HCT116 (cell line): ENCODE measurements at regions not wholly inside any gene's neighbourhood (a gene's known extent, or its start where the extent isn't known, plus 50 kb on each side); places are given as distances from the start of the nearest gene placed in this dataset.

ENCODE experiments used
- ATAC-seq: fragments of 200-7000 bp; cut with Tn5 transposase; 2 replicates; pipeline ENCODE4 v1.9.1; 2020; ENCODE audit warnings: mild to moderate bottlenecking, moderate library complexity
- BruUV-seq: library from RNA; stranded (reverse); fragments of 400-500 nt; replicated peaks from 2 replicates; lab custom pipeline; 2021; lab: Mats Ljungman, UMichigan
- CTCF ChIA-PET: fragments of 300-600 bp; sonication (Branson Sonifier 250); formaldehyde crosslinking; loops from one replicate; lab custom pipeline; 2021; ENCODE audit warnings: antibody characterized with exemption; lab: Charles Lee
- POLR2A ChIA-PET: fragments of 300-600, 350-600 bp; sonication (Branson Sonifier 250); formaldehyde crosslinking; loops from one replicate; lab custom pipeline; 2021; ENCODE audit warnings: antibody characterized with exemption; lab: Charles Lee
- RAD21 ChIA-PET, 2 experiments: fragments of 300-600 bp; sonication (Branson Sonifier 250); formaldehyde crosslinking; loops; one replicate each; lab custom pipeline; 2023; ENCODE audit warnings: low total read pairs in 2 of 2; ENCODE audit not compliant: uncharacterized antibody in 2 of 2, unreplicated experiment in 2 of 2, low non-redundant PET in 1 of 2; lab: Charles Lee
- DNase-seq: peaks from one replicate; pipeline ENCODE4 v3.0.0-alpha.2; 2010; ENCODE audit warnings: low read depth, low spot score
- H2AFZ ChIP-seq: fragments of 200-600 bp; shearing (Covaris generic), sonication (generic); 2 replicates; pipeline ENCODE4 v1.6.1; 2017; ENCODE audit warnings: low read depth, mixed run types, mixed read lengths, antibody characterized with exemption, low read length; ENCODE audit not compliant: poor library complexity, severe bottlenecking
- H3K27ac ChIP-seq: 2 replicates; pipeline ENCODE4 v1.5.1; 2012; ENCODE audit warnings: low read depth, low read length
- H3K27me3 ChIP-seq: fragments of 200-600 bp; sonication (generic); 2 replicates; pipeline ENCODE4 v1.6.1; 2016; ENCODE audit warnings: mixed run types, low read length, mixed read lengths; ENCODE audit not compliant: insufficient read depth
- H3K36me3 ChIP-seq, 2 experiments: fragments of 200-500 bp in 1 of 2; fragments of 200-600 bp in 1 of 2; sonication (Bioruptor generic) in 1 of 2; sonication (generic) in 1 of 2; 2 replicates each; pipeline versions ENCODE4 v1.5.1 to v1.6.1; 2014 to 2016; ENCODE audit warnings: low read length in 2 of 2, inconsistent platforms in 1 of 2, mixed read lengths in 1 of 2, mixed run types in 1 of 2; ENCODE audit not compliant: insufficient read depth in 2 of 2, control insufficient read depth in 1 of 2
- H3K4me1 ChIP-seq, 2 experiments: fragments of 200-600 bp in 1 of 2; sonication (generic) in 1 of 2; 2 replicates each; pipeline versions ENCODE4 v1.5.1 to v1.6.1; 2012 to 2017; ENCODE audit warnings: low read length in 2 of 2, inconsistent platforms in 1 of 2, mild to moderate bottlenecking in 1 of 2, mixed read lengths in 1 of 2, mixed run types in 1 of 2, moderate library complexity in 1 of 2; ENCODE audit not compliant: insufficient read depth in 2 of 2, control insufficient read depth in 1 of 2
- H3K4me2 ChIP-seq: fragments of 200-600 bp; sonication (generic); 2 replicates; pipeline ENCODE4 v1.6.1; 2017; ENCODE audit warnings: mixed run types, low read length, mixed read lengths
- H3K4me3 ChIP-seq, 2 experiments: fragments of 200-600 bp in 1 of 2; sonication (generic) in 1 of 2; replicated peaks in 1 of 2; 2 replicates each; pipeline ENCODE4 v1.5.1; 2011 to 2016; ENCODE audit warnings: low read length in 2 of 2, control low read depth in 1 of 2, low read depth in 1 of 2, mild to moderate bottlenecking in 1 of 2, mixed read lengths in 1 of 2, mixed run types in 1 of 2
- H3K79me2 ChIP-seq: fragments of 200-600 bp; sonication (generic); 2 replicates; pipeline ENCODE4 v1.6.1; 2017; ENCODE audit warnings: mild to moderate bottlenecking, mixed run types, low read length, moderate library complexity, mixed read lengths; ENCODE audit not compliant: insufficient read depth
- H3K9ac ChIP-seq: fragments of 200-600 bp; sonication (generic); 2 replicates; pipeline ENCODE4 v1.6.1; 2016; ENCODE audit warnings: low read length, mixed read lengths
- H3K9me2 ChIP-seq: fragments of 200-600 bp; sonication (generic), shearing (Covaris generic); 2 replicates; pipeline ENCODE4 v1.6.1; 2017; ENCODE audit warnings: mixed run types, mild to moderate bottlenecking, moderate library complexity; ENCODE audit not compliant: insufficient read depth
- H3K9me3 ChIP-seq, 2 experiments: fragments of 200-500 bp in 1 of 2; fragments of 200-600 bp in 1 of 2; sonication (Bioruptor generic) in 1 of 2; sonication (generic) in 1 of 2; 2 replicates each; pipeline ENCODE4 v1.6.1; 2014 to 2017; ENCODE audit warnings: low read length in 2 of 2, mixed read lengths in 2 of 2, inconsistent platforms in 1 of 2, low read depth in 1 of 2, mild to moderate bottlenecking in 1 of 2, mixed run types in 1 of 2, moderate library complexity in 1 of 2; ENCODE audit not compliant: control insufficient read depth in 1 of 2, insufficient read depth in 1 of 2
- H4K20me1 ChIP-seq: fragments of 200-600 bp; sonication (generic), shearing (Covaris generic); 2 replicates; pipeline ENCODE4 v1.6.1; 2017; ENCODE audit warnings: mixed run types, mild to moderate bottlenecking, moderate library complexity; ENCODE audit not compliant: insufficient read depth
- FOSL1 ChIP-seq: IDR thresholded peaks from 2 replicates; pipeline ENCODE4 v1.6.1; 2012; ENCODE audit warnings: low read depth
- RAD21 ChIP-seq: IDR thresholded peaks from 2 replicates; pipeline ENCODE4 v1.6.1; 2012; ENCODE audit warnings: low read depth, mild to moderate bottlenecking
- SRF ChIP-seq: IDR thresholded peaks from 2 replicates; pipeline ENCODE4 v1.6.1; 2012; ENCODE audit warnings: low read depth
- ZFX ChIP-seq: fragments of 450-650 bp; IDR thresholded peaks from 2 replicates; pipeline ENCODE4 v1.6.1; 2017
- intact Hi-C: fragments of 100-400 bp; cut with micrococcal nuclease; formaldehyde crosslinking; loops from 2 replicates; pipeline ENCODE4 v1.10.0; 2022
- TF ChIP-seq, protein P1 (sequence below): IDR thresholded peaks from 2 replicates; pipeline ENCODE4 v1.6.1; 2012
- TF ChIP-seq, protein P2 (sequence below): IDR thresholded peaks from 2 replicates; pipeline ENCODE4 v1.6.1; 2011; ENCODE audit warnings: mild to moderate bottlenecking, low read length, moderate library complexity; ENCODE audit not compliant: insufficient replicate concordance; ENCODE audit errors: extremely low read depth

DNA sequence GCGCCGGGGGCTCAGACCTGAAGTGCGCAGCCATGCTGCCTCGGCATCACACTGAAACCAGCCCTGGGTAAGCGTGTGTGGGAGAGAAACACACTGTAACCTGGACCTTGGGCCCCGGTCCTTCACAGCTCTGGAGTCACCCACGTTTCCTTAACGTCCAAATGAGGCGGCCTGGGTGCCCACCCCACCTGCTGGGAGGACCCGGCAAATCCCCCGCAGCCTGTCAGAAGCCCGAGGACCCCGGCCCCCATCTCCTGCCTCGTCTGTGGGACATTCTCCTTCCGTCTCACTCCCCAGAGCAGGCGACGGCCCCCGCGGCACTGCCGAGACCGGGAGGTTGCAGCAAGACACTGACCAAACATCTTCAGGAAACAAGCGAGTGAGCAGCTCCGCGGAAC, 66.5 kb upstream of the GALNT9 start (continued):
- TF ChIP-seq, protein P1, sequence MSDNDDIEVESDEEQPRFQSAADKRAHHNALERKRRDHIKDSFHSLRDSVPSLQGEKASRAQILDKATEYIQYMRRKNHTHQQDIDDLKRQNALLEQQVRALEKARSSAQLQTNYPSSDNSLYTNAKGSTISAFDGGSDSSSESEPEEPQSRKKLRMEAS = no peak
- TF ChIP-seq SRF (no peak), FOSL1 (no peak), ZFX (no peak)
- TF ChIP-seq, protein P2, sequence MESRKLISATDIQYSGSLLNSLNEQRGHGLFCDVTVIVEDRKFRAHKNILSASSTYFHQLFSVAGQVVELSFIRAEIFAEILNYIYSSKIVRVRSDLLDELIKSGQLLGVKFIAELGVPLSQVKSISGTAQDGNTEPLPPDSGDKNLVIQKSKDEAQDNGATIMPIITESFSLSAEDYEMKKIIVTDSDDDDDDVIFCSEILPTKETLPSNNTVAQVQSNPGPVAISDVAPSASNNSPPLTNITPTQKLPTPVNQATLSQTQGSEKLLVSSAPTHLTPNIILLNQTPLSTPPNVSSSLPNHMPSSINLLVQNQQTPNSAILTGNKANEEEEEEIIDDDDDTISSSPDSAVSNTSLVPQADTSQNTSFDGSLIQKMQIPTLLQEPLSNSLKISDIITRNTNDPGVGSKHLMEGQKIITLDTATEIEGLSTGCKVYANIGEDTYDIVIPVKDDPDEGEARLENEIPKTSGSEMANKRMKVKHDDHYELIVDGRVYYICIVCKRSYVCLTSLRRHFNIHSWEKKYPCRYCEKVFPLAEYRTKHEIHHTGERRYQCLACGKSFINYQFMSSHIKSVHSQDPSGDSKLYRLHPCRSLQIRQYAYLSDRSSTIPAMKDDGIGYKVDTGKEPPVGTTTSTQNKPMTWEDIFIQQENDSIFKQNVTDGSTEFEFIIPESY = no peak

DNA sequence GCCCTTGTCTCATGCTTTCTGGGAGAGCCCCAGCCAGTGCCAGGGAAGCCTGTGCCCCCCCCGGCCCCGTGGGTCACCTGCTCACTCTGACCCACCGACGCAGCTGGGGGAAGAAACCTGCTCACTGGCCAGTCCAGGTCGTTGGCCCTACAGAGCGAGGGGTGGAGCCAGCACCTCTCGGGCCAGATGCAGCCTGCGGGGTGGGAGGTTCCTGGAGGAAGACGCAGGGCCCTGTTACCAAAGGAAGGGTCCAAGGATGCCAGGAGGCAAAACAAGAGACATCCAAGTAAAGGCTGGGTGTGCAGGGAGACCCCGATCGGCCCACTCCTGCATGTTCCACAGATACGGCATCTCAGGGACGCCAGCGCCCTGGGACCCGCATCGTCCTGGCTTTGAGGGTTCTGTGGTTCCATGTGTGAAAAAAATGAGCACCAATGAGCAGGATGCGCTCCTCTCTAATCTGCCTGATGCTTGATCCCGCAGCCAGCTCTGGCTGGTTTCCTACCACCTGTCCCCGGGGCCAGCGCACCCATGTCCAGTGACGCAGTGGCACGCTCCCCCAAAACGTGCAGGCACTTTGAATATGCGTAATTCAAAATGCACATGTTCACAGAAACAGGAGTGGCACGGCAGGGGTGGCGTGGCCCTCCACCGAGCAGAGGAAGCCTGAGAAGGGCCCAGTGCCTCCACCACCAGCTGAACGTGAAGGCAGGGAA, 66.0 kb upstream of the GALNT9 start:
- ATAC-seq (no peak), DNase-seq (no peak)
- no peak overlapping the region for H3K9ac ChIP-seq
- ChIA-PET POLR2A (interaction anchor here (0.6 kb wide), 1 partner anchor 110 kb away, joined by 3 read pairs; no protein-coding TSS in a partner anchor), RAD21 (no interaction called here), CTCF (no interaction called here)
- no peak overlapping the region for H2AFZ ChIP-seq
- no peaks in the 10 kb centered on the region for H4K20me1 ChIP-seq
- BruUV-seq = no TSS peak
- no peak for TF ChIP-seq RAD21
- no peak overlapping the region for H3K27ac ChIP-seq
- peaks cover 16 to 22% of the 10 kb centered on the region in 2 experiments for H3K4me1 ChIP-seq
- intact Hi-C loops = no loop called here
- no peaks in the 10 kb centered on the region for H3K27me3 ChIP-seq
- H3K79me2 ChIP-seq = no peaks in the 10 kb centered on the region
- no peaks in the 10 kb centered on the region for H3K36me3 ChIP-seq
- H3K4me3 ChIP-seq = no peak overlapping the region
- H3K9me3 ChIP-seq = no peaks in the 10 kb centered on the region
- H3K4me2 ChIP-seq = no peak overlapping the region
- H3K9me2 ChIP-seq = no peaks in the 10 kb centered on the region
